ENCODE measurements at regions not wholly inside any gene's neighbourhood (a gene's known extent, or its start where the extent isn't known, plus 50 kb on each side); places are given as distances from the start of the nearest gene placed in this dataset.

- H3K4me1 ChIP-seq: no peaks in the 10 kb centered on the region
- intact Hi-C loops (cut with DNase I; ENCODE audit: low total_unique reads): no loop called here
- no peaks in the 10 kb centered on the region for H3K9me3 ChIP-seq
- DNase-seq: no peak
- TF ChIP-seq POLR2A (IDR thresholded peaks at IDR 0.05): no peak
- TF ChIP-seq EP300 (IDR thresholded peaks at IDR 0.05): no peak
- no peak for TF ChIP-seq CTCF (IDR thresholded peaks at IDR 0.05)
- WGBS, 5 donors: 79 to 94% (median 90%) methylated on average over 5 of the region's 5 CpGs
- H3K27ac ChIP-seq: no peak overlapping the region
- H3K4me3 ChIP-seq: no peak overlapping the region
- peaks cover 0 to 45% (median 12%) of the 10 kb centered on the region in 3 donors for H3K27me3 ChIP-seq
- no peaks in the 10 kb centered on the region for H3K36me3 ChIP-seq
These were observed 135.2 kb downstream of the BARX1 start for GRCh38 chr9:93819905-93820304.

GRCh38 chr9:93818827-93819472 lies 136.2 kb downstream of the BARX1 start:
- Histone ChIP-seq H3K36me3 (no peaks in the 10 kb centered on the region), H3K4me1 (peaks cover 0 to 6% (median 0%) of the 10 kb centered on the region in 4 donors), H3K27ac (no peak overlapping the region), H3K4me3 (no peak overlapping the region), H3K27me3 (peaks cover 0 to 55% (median 12%) of the 10 kb centered on the region in 3 donors), H3K9me3 (no peaks in the 10 kb centered on the region)
- no peak for DNase-seq
- WGBS, 5 donors: 63 to 71% (median 68%) methylated on average over 7 to 17 of the region's 17 CpGs
- intact Hi-C loops (cut with DNase I; ENCODE audit: low total_unique reads): no loop called here
- no peak for TF ChIP-seq EP300 (IDR thresholded peaks at IDR 0.05)
- TF ChIP-seq POLR2A (IDR thresholded peaks at IDR 0.05): no peak
- no peak for TF ChIP-seq CTCF (IDR thresholded peaks at IDR 0.05)
- TF ChIP-seq POLR2AphosphoS5 (IDR thresholded peaks at IDR 0.05): no peak

GRCh38 chr9:93818237-93818636 lies 136.9 kb downstream of the BARX1 start:
- Histone ChIP-seq H3K4me3 (no peak overlapping the region), H3K27me3 (peaks cover 0 to 56% (median 12%) of the 10 kb centered on the region in 3 donors)
- intact Hi-C loops (cut with DNase I; ENCODE audit: low total_unique reads): no loop called here

GRCh38 chr9:93815677-93816076 lies 139.5 kb downstream of the BARX1 start:
- Histone ChIP-seq H3K36me3 (no peaks in the 10 kb centered on the region), H3K4me1 (peaks cover 0 to 6% (median 0%) of the 10 kb centered on the region in 4 donors), H3K27me3 (peaks cover 0 to 42% (median 12%) of the 10 kb centered on the region in 3 donors), H3K4me3 (no peak overlapping the region), H3K9me3 (no peaks in the 10 kb centered on the region), H3K27ac (no peak overlapping the region)
- intact Hi-C loops (cut with DNase I; ENCODE audit: low total_unique reads): no loop called here
- WGBS, 5 donors: 76 to 89% (median 79%) methylated on average over 5 of the region's 5 CpGs
- DNase-seq: no peak
- no peak for TF ChIP-seq CTCF (IDR thresholded peaks at IDR 0.05)
- no peak for TF ChIP-seq POLR2A (IDR thresholded peaks at IDR 0.05)
- no peak for TF ChIP-seq POLR2AphosphoS5 (IDR thresholded peaks at IDR 0.05)
- TF ChIP-seq EP300 (IDR thresholded peaks at IDR 0.05): no peak

More at GRCh38 chr9:93818237-93818636, 136.9 kb downstream of the BARX1 start:
- Histone ChIP-seq H3K4me1 (peaks cover 0 to 6% (median 0%) of the 10 kb centered on the region in 4 donors), H3K36me3 (no peaks in the 10 kb centered on the region), H3K9me3 (no peaks in the 10 kb centered on the region), H3K27ac (no peak overlapping the region)
- DNase-seq: no peak
- TF ChIP-seq EP300 (IDR thresholded peaks at IDR 0.05): no peak
- no peak for TF ChIP-seq POLR2AphosphoS5 (IDR thresholded peaks at IDR 0.05)

- peaks cover 0 to 6% (median 0%) of the 10 kb centered on the region in 4 donors for H3K4me1 ChIP-seq
- no peak for TF ChIP-seq CTCF (IDR thresholded peaks at IDR 0.05)
- TF ChIP-seq EP300 (IDR thresholded peaks at IDR 0.05): no peak
- no peak for TF ChIP-seq POLR2A (IDR thresholded peaks at IDR 0.05)
- no peak for TF ChIP-seq POLR2AphosphoS5 (IDR thresholded peaks at IDR 0.05)
- 69 to 92% (median 80%) methylated on average over 4 of the region's 4 CpGs for WGBS, 5 donors
- H3K27ac ChIP-seq: no peak overlapping the region
- DNase-seq: no peak
- intact Hi-C loops (cut with DNase I; ENCODE audit: low total_unique reads): no loop called here
- no peaks in the 10 kb centered on the region for H3K9me3 ChIP-seq
- no peaks in the 10 kb centered on the region for H3K36me3 ChIP-seq
- H3K27me3 ChIP-seq: peaks cover 0 to 42% (median 8%) of the 10 kb centered on the region in 3 donors
- no peak overlapping the region for H3K4me3 ChIP-seq
These were observed 140.0 kb downstream of the BARX1 start for GRCh38 chr9:93815135-93815534.

All from stomach (tissue), 8 donors.